ENCODE measurements at regions not wholly inside any gene's neighbourhood (a gene's known extent, or its start where the extent isn't known, plus 50 kb on each side); places are given as distances from the start of the nearest gene placed in this dataset.

DNA sequence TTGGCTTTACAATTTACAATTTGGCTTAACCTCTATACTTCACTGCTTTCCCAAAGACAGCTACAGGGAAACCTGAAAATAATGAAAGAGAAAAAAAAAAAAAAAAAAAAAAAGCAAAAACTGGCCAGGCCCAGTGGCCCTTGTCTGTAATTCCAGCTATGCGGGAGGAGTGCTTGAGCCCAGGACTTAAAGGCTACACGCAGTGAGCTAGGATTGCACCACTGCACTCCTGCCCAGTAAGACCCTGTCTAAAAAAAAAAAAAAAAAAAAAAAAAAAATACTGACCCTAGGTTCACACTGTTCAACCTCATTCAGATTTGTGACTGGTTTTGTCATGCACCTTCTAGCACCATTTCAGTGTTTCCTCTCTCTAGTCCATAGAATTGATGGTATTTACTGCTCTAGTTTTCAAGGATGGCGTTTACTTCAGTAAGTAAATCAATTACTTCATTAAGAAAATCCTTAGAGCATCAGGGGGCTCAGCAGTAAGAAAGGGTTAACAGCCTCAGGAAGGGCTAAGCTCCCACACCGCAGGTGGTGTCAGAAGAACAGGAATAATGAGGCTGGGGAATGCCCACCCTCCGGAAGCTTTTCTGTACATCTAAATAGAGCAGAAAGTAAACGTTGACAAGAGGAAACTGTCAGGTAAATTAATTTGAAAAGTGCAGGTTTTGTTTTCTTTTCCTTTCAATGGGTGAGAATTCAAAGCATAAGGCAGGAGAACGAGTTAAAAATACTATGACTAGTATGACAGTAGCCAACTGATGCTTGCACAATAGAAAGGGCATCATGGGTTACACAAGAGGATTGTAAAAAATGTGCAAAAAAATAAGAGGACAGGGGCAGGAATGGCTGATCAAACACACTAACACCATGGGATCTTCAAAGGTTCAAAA lies 115.0 kb upstream of the MDM1 start:
- DNase-seq (ENCODE audit: extremely low spot score, insufficient read length, low read depth) (no peak), FAIRE-seq (no peak)

DNA sequence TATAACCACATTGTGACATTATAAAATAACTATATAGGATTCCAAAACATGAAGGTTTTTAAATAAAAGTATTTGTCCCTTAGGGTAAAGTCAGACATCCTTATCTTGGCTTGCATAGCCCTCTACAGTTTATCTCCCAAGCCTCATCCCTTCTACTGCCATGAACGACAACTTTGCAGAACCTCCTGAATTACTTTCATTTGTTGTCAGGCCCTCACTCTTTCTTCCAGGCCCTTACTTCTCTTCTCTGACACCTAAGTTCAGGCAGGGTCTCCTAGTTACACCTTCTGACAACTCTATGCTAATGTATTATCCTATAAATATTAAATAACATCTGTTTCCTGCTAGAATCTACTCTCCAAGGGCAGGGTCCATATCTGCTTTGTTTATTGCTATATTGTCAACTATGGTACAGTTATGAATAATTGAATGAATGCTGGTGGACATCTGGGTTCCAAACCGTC lies 115.7 kb upstream of the MDM1 start:
- no peak for FAIRE-seq

GRCh38 chr12:68449196-68449595 lies 117.0 kb upstream of the MDM1 start:
- no peak for DNase-seq (ENCODE audit: extremely low spot score, insufficient read length, low read depth)
- no peak for FAIRE-seq

More for the DNA sequence above, 115.7 kb upstream of the MDM1 start:
- no peak for DNase-seq (ENCODE audit: extremely low spot score, insufficient read length, low read depth)

- FAIRE-seq (no peak), DNase-seq (ENCODE audit: extremely low spot score, insufficient read length, low read depth) (no peak)
Observed at GRCh38 chr12:68450947-68451260, 118.7 kb upstream of the MDM1 start.

- FAIRE-seq: peak; percentile 84
Observed at GRCh38 chr12:68451261-68452077, 119.3 kb upstream of the MDM1 start.

DNA sequence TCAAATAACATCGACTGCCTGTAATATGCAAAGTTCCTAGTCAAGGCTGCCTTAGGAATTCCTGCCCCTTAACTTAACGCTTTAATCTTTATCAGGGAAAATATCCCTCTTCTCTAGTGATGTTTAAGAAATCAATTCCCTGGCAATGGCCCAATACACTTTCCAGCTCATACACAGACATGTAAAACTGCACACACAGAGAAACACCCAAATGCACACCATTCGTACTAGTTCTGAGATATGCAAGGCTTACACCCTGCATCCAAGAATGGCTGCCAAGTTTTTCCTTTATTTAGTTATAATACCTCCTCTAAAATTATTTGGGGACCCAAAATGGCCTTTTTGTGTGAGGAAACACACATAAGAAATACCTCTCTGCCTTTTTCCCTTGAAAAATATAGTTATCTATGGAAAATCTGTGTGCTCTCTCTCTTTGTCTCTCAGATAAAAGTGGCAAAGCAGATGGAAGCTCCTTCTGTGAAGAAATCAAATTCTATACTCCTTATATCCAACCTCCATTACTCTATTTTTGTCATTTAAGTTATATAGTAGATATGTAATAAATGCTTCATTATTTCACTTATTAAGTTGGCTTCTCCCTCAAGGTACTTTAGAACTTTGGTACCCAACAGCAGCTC lies 120.0 kb upstream of the MDM1 start:
- no peak for FAIRE-seq

More at GRCh38 chr12:68451261-68452077, 119.3 kb upstream of the MDM1 start:
- no peak for DNase-seq (ENCODE audit: extremely low spot score, insufficient read length, low read depth)

GRCh38 chr12:68453278-68453677 lies 121.1 kb upstream of the MDM1 start:
- FAIRE-seq (no peak), DNase-seq (ENCODE audit: extremely low spot score, insufficient read length, low read depth) (no peak)

More for the DNA sequence above, 120.0 kb upstream of the MDM1 start:
- DNase-seq (ENCODE audit: extremely low spot score, insufficient read length, low read depth): no peak

GRCh38 chr12:68453876-68454275 lies 121.7 kb upstream of the MDM1 start:
- no peak for FAIRE-seq

DNA sequence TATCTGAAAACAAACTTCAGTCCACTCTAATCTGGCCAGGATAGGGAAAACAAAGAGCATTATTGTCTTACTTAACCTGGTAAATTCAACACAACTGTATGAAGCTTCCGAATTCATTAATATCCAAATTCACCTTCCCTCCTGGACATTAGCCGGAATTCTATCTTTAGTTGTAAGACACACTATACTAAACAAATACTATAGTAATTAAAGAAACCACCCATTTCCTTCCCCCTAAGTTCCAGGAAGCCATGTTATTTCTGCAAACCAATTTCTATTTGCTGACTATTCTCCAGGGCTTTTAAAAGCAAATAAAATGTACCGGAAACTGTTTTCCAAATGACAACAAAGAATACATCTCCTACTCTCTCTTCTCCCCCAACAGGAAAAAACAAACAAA lies 122.7 kb upstream of the MDM1 start:
- FAIRE-seq (no peak), DNase-seq (ENCODE audit: extremely low spot score, insufficient read length, low read depth) (no peak)

More at GRCh38 chr12:68453876-68454275, 121.7 kb upstream of the MDM1 start:
- DNase-seq (ENCODE audit: extremely low spot score, insufficient read length, low read depth): no peak

- DNase-seq (ENCODE audit: extremely low spot score, insufficient read length, low read depth) (no peak), FAIRE-seq (no peak)
Observed at GRCh38 chr12:68455691-68456345, 123.7 kb upstream of the MDM1 start.

- FAIRE-seq: no peak
- DNase-seq (ENCODE audit: extremely low spot score, insufficient read length, low read depth): no peak
Observed at GRCh38 chr12:68458866-68459265, 126.7 kb upstream of the MDM1 start.

DNA sequence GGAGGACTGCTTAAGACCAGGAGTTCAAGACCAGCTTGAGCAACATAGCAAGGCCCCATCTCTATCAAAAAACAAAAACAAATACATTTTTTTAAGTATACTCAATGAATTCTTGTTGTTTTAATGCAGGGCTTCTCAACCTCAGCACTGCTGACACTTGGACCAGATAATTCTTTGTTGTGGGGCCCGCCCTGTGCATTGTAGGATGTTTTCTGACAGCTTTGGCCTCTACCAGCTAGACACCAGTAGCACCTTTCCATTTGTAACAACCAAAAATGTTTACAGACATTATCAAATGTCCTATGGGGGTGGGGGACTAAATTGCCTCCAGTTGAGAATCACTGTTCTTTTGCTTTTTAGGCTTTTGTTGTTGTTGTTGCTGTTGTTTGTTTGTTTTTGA lies 128.1 kb upstream of the MDM1 start:
- FAIRE-seq: no peak
- no peak for DNase-seq (ENCODE audit: extremely low spot score, insufficient read length, low read depth)

DNA sequence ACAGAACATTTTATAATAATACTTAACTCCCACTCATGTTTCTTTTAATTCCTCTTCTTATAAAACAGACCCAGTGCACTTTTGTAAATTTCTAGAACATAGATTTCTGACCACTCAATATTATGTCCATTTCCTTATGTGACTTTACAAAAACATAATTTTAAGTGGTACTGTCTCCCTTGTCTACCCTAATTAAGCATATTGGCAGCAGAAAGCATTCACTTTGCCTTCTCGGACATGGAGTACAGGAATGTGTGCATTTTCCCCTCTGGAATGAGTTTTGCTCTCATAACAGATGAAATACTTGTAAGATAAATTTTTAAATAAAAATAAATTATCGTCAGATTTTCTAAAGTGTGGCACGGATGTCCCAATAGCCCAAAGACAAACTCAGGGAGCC lies 129.5 kb upstream of the MDM1 start:
- DNase-seq (ENCODE audit: extremely low spot score, insufficient read length, low read depth) (no peak), FAIRE-seq (no peak)

GRCh38 chr12:68462803-68463202 lies 130.6 kb upstream of the MDM1 start:
- DNase-seq (ENCODE audit: extremely low spot score, insufficient read length, low read depth): no peak
- FAIRE-seq: peak; percentile 62

DNA sequence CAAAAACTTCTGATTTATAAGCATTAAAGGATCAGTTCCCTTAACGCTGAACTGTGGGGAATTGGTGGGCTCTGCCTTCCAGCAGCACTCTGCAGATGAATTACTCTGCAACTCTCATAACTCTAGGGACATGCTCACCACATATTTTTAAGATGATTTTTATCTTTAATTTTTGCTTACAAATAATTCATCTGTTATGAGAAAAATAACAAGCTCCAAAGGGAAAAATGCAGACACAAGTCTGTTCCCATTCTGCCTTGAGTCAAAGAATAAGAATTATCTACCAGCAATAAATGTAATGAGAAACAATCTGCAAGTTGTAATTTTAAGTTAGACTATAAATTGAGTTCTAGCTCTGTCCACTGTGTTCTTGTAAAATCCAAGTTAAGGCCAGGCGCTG lies 133.1 kb upstream of the MDM1 start:
- no peak for FAIRE-seq

DNA sequence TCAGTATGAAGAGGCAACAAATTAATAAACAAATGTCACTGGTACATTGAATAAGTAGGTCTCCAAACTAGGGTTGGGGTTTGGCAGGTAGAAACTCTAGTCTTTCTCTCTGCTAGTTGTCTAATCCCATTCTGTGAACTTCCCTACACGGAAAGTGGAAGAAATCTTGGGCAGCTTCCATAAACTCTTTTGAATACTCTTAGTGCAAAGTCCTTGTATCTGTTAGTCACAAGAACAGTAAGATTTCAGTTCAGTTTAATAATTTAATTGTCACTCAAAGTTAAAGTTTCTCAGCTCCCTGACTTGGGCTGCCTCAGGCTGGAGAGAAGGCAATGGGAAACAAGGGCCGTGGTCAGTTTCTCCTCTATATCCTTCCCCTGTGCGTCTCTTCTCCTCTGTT lies 135.4 kb upstream of the MDM1 start:
- FAIRE-seq (no peak), DNase-seq (ENCODE audit: extremely low spot score, insufficient read length, low read depth) (no peak)

More for the DNA sequence above, 133.1 kb upstream of the MDM1 start:
- DNase-seq (ENCODE audit: extremely low spot score, insufficient read length, low read depth): no peak

- no peak for DNase-seq (ENCODE audit: extremely low spot score, insufficient read length, low read depth)
Observed at GRCh38 chr12:68468036-68468435, 135.9 kb upstream of the MDM1 start.

GRCh38 chr12:68469113-68469512 lies 137.0 kb upstream of the MDM1 start:
- no peak for DNase-seq (ENCODE audit: extremely low spot score, insufficient read length, low read depth)
- FAIRE-seq: no peak

More at GRCh38 chr12:68468036-68468435, 135.9 kb upstream of the MDM1 start:
- FAIRE-seq: no peak

GRCh38 chr12:68470664-68471328 lies 138.6 kb upstream of the MDM1 start:
- DNase-seq (ENCODE audit: extremely low spot score, insufficient read length, low read depth) (no peak), FAIRE-seq (no peak)
